ENCODE measurements at regions not wholly inside any gene's neighbourhood (a gene's known extent, or its start where the extent isn't known, plus 50 kb on each side); places are given as distances from the start of the nearest gene placed in this dataset.

- DNase-seq (ENCODE audit: extremely low spot score, insufficient read length, low read depth) (no peak), FAIRE-seq (no peak)
Measured at GRCh38 chr6:43972179-43972912, 154.9 kb downstream of the MRPL14 start.

- FAIRE-seq (no peak), DNase-seq (ENCODE audit: extremely low spot score, insufficient read length, low read depth) (no peak)
Measured at GRCh38 chr6:43971776-43972126, 155.5 kb downstream of the MRPL14 start.

DNA sequence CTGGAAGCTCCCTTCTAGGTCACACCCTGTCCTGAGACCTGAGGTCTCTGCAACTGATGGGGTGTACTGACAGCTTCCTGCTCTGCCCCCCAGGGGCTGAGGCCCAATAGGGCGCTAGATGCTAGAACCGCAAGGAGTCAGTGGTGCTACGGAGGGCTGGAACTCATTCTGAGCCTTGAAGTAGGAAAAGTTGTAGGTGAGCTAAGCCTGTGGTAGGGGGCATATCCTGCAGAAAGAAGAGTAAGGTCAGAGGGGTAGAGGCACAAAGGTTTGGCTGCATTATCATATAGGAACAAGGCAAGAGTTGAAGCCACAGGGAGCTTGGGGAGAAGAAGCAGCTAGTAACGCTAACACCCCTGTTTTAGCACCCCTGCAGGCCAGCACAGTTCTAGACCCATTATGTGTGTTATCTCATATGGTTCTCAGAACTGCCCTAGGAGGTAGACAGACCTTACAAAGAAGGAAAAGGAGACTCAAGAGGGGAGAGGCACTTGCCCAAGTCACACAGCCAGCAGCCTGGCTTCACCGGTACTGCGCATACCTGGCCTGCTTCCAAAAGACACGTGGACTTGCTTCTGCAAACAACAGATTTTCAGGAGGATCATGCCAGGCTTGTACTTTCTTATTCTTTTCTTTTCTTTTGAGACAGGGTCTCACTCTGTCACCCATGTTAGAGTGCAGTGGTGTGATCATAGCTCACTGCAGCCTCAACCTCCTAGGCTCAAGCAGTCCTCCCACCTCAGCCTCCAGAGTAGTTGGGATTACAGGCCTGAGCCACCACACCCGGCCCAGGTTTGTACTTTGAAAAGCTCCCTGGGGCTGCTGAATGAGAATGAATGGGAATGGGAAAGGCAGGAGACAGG, 156.1 kb downstream of the MRPL14 start:
- FAIRE-seq, result no peak

DNA sequence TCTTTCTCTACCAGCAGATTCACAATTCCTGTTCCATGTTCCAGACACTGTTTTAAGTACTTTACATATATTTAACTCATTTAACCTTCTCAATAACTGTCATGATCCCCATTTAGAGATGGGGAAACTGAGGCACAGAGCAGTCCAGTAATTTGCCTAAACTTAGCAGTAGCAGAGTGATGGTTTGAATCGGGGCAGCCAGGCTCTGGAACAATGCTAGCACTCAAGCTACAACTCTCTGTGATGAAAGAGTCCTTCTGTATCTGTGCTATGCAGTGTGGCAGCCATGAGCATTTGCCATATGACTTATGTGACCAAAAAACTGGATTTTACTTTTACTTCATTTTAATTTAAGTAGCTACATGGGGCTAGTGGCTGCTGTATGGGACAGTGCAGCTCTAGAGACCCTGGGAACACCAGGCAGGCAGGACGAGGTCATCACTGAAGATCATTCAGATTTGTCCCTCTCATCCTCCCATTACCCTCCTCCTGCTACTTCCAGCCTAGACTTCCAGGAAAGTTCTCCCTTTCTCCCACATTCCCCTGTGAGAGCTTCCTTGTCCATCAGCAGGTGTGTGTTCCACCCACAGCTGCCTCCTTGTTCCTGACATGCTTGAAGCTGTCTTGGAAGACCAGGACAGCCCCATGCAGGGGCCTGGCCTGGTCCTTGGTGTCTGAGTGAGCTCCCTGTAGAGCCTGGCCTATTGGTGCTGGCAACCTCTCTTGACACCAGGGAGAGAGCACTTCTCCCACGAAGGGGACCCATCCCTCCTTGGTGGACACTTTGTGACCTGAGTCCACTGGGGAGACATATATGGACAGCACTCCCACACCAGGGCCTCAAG, 157.0 kb downstream of the MRPL14 start:
- DNase-seq (ENCODE audit: extremely low spot score, insufficient read length, low read depth), result no peak
- no peak for FAIRE-seq

More for the DNA sequence above, 156.1 kb downstream of the MRPL14 start:
- DNase-seq (ENCODE audit: extremely low spot score, insufficient read length, low read depth), result no peak

- no peak for FAIRE-seq
- DNase-seq (ENCODE audit: extremely low spot score, insufficient read length, low read depth), result no peak
Measured at GRCh38 chr6:43969158-43969981, 157.9 kb downstream of the MRPL14 start.

DNA sequence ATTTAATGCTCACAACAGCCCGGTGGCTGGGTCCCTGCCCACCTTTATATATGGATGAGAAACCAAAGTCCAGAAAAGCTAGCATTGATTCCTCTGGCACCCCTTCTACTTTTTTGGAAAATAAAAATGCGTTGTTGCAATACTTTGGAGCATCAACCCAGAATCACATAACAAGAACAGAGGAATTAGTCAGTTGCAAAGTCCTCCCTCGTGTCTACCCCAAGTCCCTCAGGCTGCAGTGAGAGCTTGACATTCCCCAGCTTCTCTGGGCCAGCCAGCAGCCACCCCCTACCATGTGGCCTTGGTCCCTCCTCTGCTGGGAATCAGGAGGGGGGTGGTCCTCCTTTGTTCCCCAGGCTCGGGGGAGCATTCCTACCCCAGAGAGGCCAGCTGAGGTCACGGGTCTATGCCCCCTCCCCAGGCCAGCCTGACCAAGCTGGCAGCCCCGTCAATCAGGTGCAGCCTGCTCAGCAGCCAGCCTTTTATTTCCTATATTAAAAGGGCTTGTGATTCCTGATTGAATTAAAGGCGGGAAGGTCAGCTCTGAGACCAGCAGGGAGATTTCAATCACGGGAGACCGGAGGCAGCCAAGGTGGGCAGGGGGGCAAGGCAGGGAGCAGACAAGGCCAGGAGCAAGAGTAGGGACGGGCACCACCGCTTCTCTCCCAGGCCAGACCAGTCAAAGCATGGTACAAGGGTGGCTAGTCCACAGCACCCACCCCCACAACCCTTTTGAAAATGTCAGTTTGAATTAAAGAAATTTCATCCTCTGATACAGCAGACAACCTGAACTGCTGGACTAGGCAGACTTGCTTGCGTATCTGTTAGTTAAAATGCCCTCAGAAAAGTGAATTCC, 158.9 kb downstream of the MRPL14 start:
- FAIRE-seq, result no peak

GRCh38 chr6:43967719-43968091, 159.5 kb downstream of the MRPL14 start:
- FAIRE-seq (no peak), DNase-seq (ENCODE audit: extremely low spot score, insufficient read length, low read depth) (no peak)

More for the DNA sequence above, 158.9 kb downstream of the MRPL14 start:
- DNase-seq (ENCODE audit: extremely low spot score, insufficient read length, low read depth), result no peak

DNA sequence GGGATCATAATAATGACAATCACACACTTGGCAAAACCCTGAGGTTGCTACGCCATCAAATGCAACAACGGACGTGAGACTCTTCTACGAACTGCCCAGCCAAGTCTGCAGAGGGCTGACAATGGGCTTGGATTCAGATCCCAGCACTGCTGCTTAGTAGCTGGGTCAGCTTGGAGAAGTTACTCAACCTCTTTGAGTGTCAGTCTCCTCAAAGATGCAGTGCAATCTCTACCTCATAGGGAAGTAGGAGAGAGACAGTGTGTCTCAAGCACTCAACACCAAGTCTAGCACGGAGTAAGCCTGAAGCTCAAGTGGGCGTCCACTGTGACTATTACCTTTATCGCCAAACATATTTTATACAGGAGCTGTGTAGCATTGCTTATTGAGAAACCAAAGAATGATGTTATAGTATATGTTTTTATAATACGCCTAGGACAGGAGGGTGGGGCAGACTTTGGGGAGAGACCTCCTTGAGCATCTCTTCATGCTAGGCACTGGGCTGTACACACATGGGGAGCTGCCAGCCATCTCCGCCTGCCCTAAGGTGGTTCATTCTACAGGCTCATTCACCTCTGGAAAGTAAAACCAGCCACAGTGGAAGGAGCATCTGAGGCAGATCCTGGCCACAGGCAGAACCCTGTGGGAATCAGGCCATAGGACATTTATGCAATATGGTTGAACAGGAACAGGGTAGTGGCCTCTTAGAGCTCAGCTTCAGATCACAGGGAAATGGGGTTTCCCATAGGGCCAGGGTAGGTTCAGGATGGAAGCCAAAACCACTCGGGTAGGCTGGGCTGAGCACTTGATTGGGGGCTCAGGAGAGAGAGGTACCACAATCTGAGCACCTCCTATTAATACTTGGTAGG, 160.2 kb downstream of the MRPL14 start:
- DNase-seq (ENCODE audit: extremely low spot score, insufficient read length, low read depth), result no peak
- no peak for FAIRE-seq

DNA sequence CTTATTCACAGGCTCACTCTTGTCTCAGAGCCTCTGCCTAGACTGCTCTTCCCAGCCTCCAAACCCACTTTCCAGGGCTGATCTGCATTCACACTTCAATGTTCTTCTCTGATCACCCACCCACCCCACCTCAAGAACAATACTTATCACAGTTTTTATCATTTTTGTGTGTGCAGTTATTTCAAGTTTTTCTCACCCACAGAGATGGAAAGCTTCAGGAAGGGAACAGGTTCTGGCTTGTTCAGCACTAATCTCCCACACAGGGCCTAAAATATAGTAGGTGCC, 160.9 kb downstream of the MRPL14 start:
- no peak for DNase-seq (ENCODE audit: extremely low spot score, insufficient read length, low read depth)
- FAIRE-seq, result no peak

DNA sequence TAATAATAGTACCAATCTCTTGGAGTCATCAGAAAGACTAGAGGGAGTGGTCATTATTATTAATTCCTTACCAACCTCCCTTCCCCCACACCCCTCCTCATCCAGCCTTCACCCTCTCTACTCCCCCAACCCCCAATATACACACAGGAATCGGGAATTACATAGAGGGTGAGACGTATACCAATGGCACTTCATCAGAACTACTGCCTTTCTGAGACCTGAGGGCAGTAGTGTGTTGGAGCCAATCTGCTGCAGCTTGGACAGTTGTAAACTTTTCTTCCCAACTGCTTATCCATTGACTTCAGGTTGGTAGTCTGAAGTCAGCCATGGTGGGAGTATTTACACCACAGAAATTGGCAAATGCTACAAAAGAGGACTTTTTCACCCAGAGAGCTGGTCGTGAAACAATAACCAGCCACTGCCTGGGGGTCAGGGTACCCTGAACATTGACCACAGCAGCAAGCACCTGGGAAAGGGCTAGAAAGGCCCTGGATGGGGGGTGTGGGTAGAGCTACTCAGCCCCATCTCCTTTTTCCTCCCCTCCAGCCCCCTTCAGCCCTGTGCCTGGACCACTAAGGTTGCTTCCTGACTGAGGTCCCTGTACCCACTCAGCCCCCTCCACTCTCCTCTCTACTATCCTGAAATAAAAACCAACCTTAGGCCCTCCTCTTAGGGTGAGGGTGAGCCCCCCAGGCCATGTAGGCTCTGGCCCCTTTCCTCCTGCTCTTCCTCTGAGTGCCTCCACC, 161.5 kb downstream of the MRPL14 start:
- DNase-seq (ENCODE audit: extremely low spot score, insufficient read length, low read depth) (no peak), FAIRE-seq (no peak)

DNA sequence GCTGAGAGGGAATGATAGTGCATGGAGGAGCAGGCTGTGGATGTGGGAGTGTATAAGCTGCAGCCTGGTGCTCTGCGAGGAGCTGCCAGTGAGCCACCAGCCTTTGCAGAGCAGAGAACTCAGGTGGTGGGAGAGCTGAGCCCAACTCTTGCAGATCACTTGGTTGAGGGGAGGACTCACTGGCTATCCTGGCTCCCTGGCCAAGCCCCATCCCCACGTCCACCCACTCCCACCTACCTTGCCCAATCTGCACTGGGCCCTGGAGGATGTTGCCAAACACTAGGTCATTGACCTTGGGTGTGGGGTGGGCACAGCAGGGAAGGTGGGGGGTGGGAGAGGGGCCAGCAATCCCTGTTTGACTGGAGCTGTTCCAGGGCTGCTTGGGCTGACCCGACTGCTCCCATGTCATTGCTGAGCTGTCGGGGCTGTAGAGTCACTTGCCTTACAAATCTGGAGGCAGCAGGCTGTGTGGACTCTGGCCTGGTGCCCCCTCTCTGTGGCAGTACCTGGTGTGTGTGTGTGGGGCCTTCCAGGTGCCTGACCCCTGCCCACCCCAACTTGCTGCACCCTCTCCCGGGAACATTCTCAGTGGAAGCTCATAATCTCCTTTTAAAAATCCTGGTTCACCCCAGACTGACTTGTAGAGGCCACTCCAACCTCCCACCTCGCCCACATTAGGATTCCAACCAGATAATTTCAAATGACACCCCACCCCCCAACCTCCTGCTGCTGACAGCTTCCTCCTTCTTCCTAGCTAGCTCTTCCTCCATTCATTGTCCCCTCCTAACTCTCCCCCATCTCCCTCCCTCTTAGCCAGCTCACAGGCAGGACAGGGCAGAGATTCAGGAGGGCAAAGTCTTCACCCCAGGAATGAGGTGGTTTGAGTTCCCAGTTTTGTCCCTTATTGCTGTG, 162.3 kb downstream of the MRPL14 start:
- FAIRE-seq, result no peak

DNA sequence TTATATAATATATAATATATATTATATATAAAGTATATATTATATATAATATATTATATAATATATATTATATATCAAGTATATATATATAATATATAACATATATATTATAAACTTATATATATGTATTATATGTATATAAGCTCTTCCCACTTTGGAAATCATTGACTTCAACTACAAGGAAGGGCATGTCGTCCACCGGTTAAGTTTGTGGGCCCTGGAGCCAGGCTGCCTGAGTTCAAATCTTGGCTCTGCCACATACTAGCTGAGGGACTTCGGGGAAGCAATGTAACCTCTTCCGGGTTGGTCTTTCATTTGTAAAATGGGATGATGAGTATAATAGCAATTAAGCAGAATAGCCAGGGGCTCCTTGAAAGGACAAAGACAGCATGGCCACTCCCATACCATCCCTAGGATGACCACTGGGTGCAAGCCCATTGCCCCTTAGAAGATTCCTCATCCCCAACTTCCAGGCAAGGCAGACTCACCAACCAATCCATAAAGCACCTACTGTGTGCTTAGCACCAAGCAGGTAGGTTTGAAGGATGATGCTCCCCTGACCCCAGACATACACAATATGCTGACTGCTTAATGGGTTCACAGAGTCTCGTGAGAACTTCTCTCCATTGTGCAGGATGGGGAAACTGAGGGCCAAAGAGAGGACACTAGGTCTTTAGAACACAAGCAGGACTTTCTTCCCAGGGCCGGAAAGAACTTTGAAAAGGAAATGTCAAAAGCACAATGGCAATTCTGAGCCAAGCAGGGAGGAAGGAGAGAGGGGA, 163.2 kb downstream of the MRPL14 start:
- DNase-seq (ENCODE audit: extremely low spot score, insufficient read length, low read depth), result no peak
- no peak for FAIRE-seq

More for the DNA sequence above, 162.3 kb downstream of the MRPL14 start:
- DNase-seq (ENCODE audit: extremely low spot score, insufficient read length, low read depth), result no peak

DNA sequence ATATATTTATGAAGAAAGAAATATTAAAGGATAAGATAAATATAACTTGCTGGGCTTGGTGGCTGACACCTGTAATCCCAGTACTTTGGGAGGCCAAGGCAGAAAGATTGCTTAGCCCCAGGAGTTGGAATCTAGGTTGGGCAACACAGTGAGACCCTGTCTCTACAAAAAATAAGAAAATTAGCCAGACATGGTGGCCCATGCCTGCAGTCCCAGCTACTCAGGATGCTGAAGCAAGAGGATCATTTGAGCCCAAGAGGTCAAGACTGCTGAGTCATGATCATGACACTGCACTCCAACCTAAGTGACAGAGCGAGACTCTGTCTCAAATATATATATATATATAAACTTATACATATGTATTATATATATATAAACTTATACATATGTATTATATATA, 164.0 kb downstream of the MRPL14 start:
- FAIRE-seq, result no peak
- DNase-seq (ENCODE audit: extremely low spot score, insufficient read length, low read depth), result no peak

DNA sequence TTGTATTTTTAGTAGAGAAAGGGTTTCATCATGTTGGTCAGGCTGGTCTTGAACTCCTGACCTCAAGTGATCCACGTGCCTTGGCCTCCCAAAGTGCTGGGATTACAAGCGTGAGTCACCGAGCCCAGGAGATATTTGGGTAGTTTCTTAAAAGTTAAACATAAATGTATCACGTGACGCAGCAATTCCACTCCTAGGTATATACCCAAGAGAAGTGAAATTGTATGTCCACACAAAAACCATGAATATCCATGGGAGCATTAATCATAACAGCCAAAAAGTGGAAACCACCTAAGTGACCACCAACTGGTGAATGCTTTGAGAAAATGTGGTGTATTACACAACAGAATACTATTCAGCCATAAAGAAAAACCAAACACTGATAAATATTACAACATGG, 164.8 kb downstream of the MRPL14 start:
- FAIRE-seq (no peak), DNase-seq (ENCODE audit: extremely low spot score, insufficient read length, low read depth) (no peak)

DNA sequence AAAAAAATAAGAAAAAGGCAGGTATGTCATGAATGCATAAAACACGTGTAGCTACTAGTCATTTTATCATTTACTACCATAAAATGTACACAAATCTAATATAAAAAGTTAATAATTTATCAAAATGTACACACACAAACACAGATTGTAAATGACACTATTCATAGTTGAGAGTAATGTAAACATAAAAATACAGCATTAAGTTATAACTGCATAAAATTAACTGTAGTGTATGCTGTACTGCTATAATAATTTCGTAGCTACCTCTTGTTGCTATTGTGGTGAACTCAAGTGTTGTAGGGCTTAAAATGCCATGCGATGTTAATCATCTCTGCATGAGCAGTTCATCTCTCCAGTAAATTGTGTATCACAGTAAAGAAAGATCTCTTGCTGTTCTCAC, 170.0 kb downstream of the MRPL14 start:
- FAIRE-seq (no peak), DNase-seq (ENCODE audit: extremely low spot score, insufficient read length, low read depth) (no peak)

- FAIRE-seq, result no peak
- DNase-seq (ENCODE audit: extremely low spot score, insufficient read length, low read depth), result no peak
Measured at GRCh38 chr6:43956478-43956877, 170.8 kb downstream of the MRPL14 start.

All from GM18507 (cell line).